GM12878 (cell line): ENCODE measurements at regions not wholly inside any gene's neighbourhood (a gene's known extent, or its start where the extent isn't known, plus 50 kb on each side); places are given as distances from the start of the nearest gene placed in this dataset.

Source experiments
- ATAC-seq: fragments of 200-7000 bp; cut with Tn5 transposase; 3 replicates; pipeline ENCODE4 v1.9.1; 2020; ENCODE audit warnings: mild to moderate bottlenecking, moderate library complexity
- BruUV-seq: library from RNA; stranded (reverse); fragments of 400-500 nt; replicated peaks from 2 replicates; lab custom pipeline; 2021; lab: Mats Ljungman, UMichigan
- CTCF ChIA-PET: fragments of 300-600 bp; sonication (Branson Sonifier 250); formaldehyde crosslinking; extraction: SDS; loops from one replicate; lab custom pipeline; 2021; ENCODE audit warnings: inconsistent platforms; lab: Yijun Ruan, JAX
- POLR2A ChIA-PET: fragments of 350-600 bp; formaldehyde crosslinking; extraction: SDS; loops from one replicate; lab custom pipeline; 2021; ENCODE audit warnings: inconsistent platforms; lab: Charles Lee
- RAD21 ChIA-PET: fragments of 300-600 bp; sonication (Branson Sonifier 250); formaldehyde crosslinking; loops from one replicate; lab custom pipeline; 2023; ENCODE audit warnings: antibody characterized with exemption; ENCODE audit not compliant: unreplicated experiment; lab: Charles Lee
- SMC1A ChIA-PET: fragments of 300-600 bp; sonication (Branson Sonifier 250); formaldehyde crosslinking; loops from one replicate; lab custom pipeline; 2023; ENCODE audit not compliant: unreplicated experiment, uncharacterized antibody; lab: Charles Lee
- DNase-seq: peaks from one replicate; pipeline ENCODE4 v3.0.0-alpha.2; 2011; ENCODE audit warnings: low read depth, low spot score
- FAIRE-seq: peaks from 3 replicates; lab custom pipeline; 2011; peaks lifted over from hg19 to GRCh38; lab: Jason Lieb, UNC
- H2AFZ ChIP-seq: 2 replicates; pipeline ENCODE4 v1.6.0; 2011; ENCODE audit warnings: low read depth, low read length, control low read depth; ENCODE audit not compliant: control insufficient read depth
- H3K27ac ChIP-seq: 2 replicates; pipeline ENCODE4 v1.5.1; 2011; ENCODE audit warnings: control low read depth; ENCODE audit not compliant: control insufficient read depth, insufficient read depth
- H3K27me3 ChIP-seq, 2 experiments: replicated peaks in 1 of 2; 2 replicates each; pipeline versions ENCODE4 v1.6.0 to v1.6.1; 2011; ENCODE audit warnings: low read length in 1 of 2; ENCODE audit not compliant: control insufficient read depth in 2 of 2, insufficient read depth in 2 of 2
- H3K36me3 ChIP-seq, 2 experiments: 2 replicates each; pipeline ENCODE4 v1.5.1; 2011; ENCODE audit warnings: low read length in 1 of 2; ENCODE audit not compliant: control insufficient read depth in 2 of 2, insufficient read depth in 2 of 2
- H3K4me1 ChIP-seq: 2 replicates; pipeline ENCODE4 v1.6.1; 2011; ENCODE audit warnings: mild to moderate bottlenecking, low read length, moderate library complexity, mixed read lengths; ENCODE audit not compliant: control insufficient read depth, insufficient read depth
- H3K4me2 ChIP-seq: 2 replicates; pipeline ENCODE4 v1.6.0; 2011; ENCODE audit warnings: control low read depth; ENCODE audit not compliant: control insufficient read depth, insufficient read depth
- H3K4me3 ChIP-seq: fragments of 200-600 bp; sonication (generic); 2 replicates; pipeline ENCODE4 v1.5.1; 2016
- H3K79me2 ChIP-seq: 2 replicates; pipeline ENCODE4 v1.6.0; 2011; ENCODE audit warnings: low read length; ENCODE audit not compliant: control insufficient read depth, insufficient read depth
- H3K9ac ChIP-seq: 2 replicates; pipeline ENCODE4 v1.8.0; 2011; ENCODE audit warnings: low read length, control low read depth, mixed read lengths; ENCODE audit not compliant: control insufficient read depth, insufficient read depth
- H3K9me3 ChIP-seq: replicated peaks from 3 replicates; pipeline ENCODE4 v1.5.1; 2011; ENCODE audit warnings: mild to moderate bottlenecking, low read length; ENCODE audit not compliant: control insufficient read depth, insufficient read depth
- H4K20me1 ChIP-seq: 2 replicates; pipeline ENCODE4 v1.6.0; 2011; ENCODE audit not compliant: control insufficient read depth, insufficient read depth
- CHD4 ChIP-seq: fragments of 200-600 bp; sonication (generic); IDR thresholded peaks from 2 replicates; pipeline ENCODE4 v1.6.1; 2016; ENCODE audit warnings: mild to moderate bottlenecking
- CREB1 ChIP-seq: IDR thresholded peaks from 2 replicates; pipeline ENCODE4 v1.6.1; 2012; ENCODE audit warnings: low read depth, mild to moderate bottlenecking, inconsistent platforms
- E2F4 ChIP-seq: IDR thresholded peaks from 2 replicates; pipeline ENCODE4 v1.6.1; 2012; ENCODE audit warnings: low read depth, low read length, improper control_type of control experiment
- E4F1 ChIP-seq: fragments of 450-650 bp; IDR thresholded peaks from 2 replicates; pipeline ENCODE4 v1.6.1; 2018; ENCODE audit warnings: borderline replicate concordance, mild to moderate bottlenecking; ENCODE audit not compliant: partially characterized antibody
- JUND ChIP-seq: IDR thresholded peaks from 2 replicates; pipeline ENCODE4 v1.6.1; 2012; ENCODE audit warnings: low read depth, mild to moderate bottlenecking, low read length, improper control_type of control experiment, moderate library complexity
- MAX ChIP-seq: IDR thresholded peaks from 2 replicates; pipeline ENCODE4 v1.6.1; 2012; ENCODE audit warnings: low read depth, low read length, improper control_type of control experiment
- NKRF ChIP-seq: fragments of 450-650 bp; conservative IDR thresholded peaks from 2 replicates; pipeline ENCODE4 v1.6.1; 2017; ENCODE audit warnings: mild to moderate bottlenecking, moderate library complexity
- PBX3 ChIP-seq: IDR thresholded peaks from 2 replicates; pipeline ENCODE4 v1.6.1; 2011; ENCODE audit warnings: mild to moderate bottlenecking, low read depth, low read length, moderate library complexity; ENCODE audit not compliant: insufficient replicate concordance
- RFX5 ChIP-seq: IDR thresholded peaks from 2 replicates; pipeline ENCODE4 v1.6.1; 2011; ENCODE audit warnings: low read depth, low read length, improper control_type of control experiment
- TAF1 ChIP-seq: IDR thresholded peaks from 2 replicates; pipeline ENCODE4 v1.6.1; 2011; ENCODE audit warnings: mild to moderate bottlenecking, low read depth, low read length, borderline replicate concordance
- TCF3 ChIP-seq: IDR thresholded peaks from 2 replicates; pipeline ENCODE4 v1.6.1; 2012; ENCODE audit warnings: low read depth, mild to moderate bottlenecking, low read length, borderline replicate concordance; ENCODE audit not compliant: insufficient read depth
- YBX1 ChIP-seq: fragments of 450-650 bp; IDR thresholded peaks from 2 replicates; pipeline ENCODE4 v1.6.1; 2016; ENCODE audit warnings: antibody characterized with exemption
- ZZZ3 ChIP-seq: IDR thresholded peaks from 2 replicates; pipeline ENCODE4 v1.6.1; 2011; ENCODE audit warnings: low read depth; ENCODE audit not compliant: control insufficient read depth, insufficient read length
- WGBS: methylation state at CpG from one replicate; pipeline ENCODE4 v1.1.6; 2016; ENCODE audit warnings: low lambda C conversion rate; ENCODE audit not compliant: insufficient replicate concordance, insufficient coverage; ENCODE audit errors: missing lambda C conversion rate; 5-methylcytosine and 5-hydroxymethylcytosine counted together
- in situ Hi-C: fragments of 300-500 bp; cut with MboI; formaldehyde crosslinking; loops from 9 replicates; pipeline ENCODE4 v1.14.3; 2018; ENCODE audit warnings: mixed read lengths
- intact Hi-C: fragments of 100-400 bp; cut with micrococcal nuclease; formaldehyde crosslinking; loops from one replicate; pipeline ENCODE4 v1.14.2; 2022; ENCODE audit not compliant: unreplicated experiment

- TF ChIP-seq RFX5 (no peak), E4F1 (no peak), NKRF (no peak), CREB1 (no peak), CHD4 (no peak), PBX3 (no peak), MAX (no peak), JUND (no peak), TCF3 (no peak), TAF1 (no peak), YBX1 (no peak), E2F4 (no peak), ZZZ3 (no peak)
- no peak overlapping the region for H3K4me2 ChIP-seq
- WGBS: 65% methylated on average over 5 of the region's 5 CpGs
- H3K9ac ChIP-seq: no peak overlapping the region
- H3K9me3 ChIP-seq: no peaks in the 10 kb centered on the region
- intact Hi-C loops (loop anchor here (5.0 kb wide), 1 partner anchor 310 kb away; no protein-coding TSS in a partner anchor), in situ Hi-C loops (no loop called here)
- H3K27me3 ChIP-seq: no peaks in the 10 kb centered on the region
- no peak overlapping the region for H2AFZ ChIP-seq
- no peaks in the 10 kb centered on the region for H3K36me3 ChIP-seq
- no peaks in the 10 kb centered on the region for H3K79me2 ChIP-seq
- SMC1A ChIA-PET: no interaction called here
- CTCF ChIA-PET: interaction anchor here (1.1 kb wide), 1 partner anchor 13 kb away, joined by 5 read pairs; no protein-coding TSS in a partner anchor
- BruUV-seq: no TSS peak
- H3K27ac ChIP-seq: no peak overlapping the region
- H3K4me1 ChIP-seq: no peaks in the 10 kb centered on the region
- no peaks in the 10 kb centered on the region for H4K20me1 ChIP-seq
- RAD21 ChIA-PET: interaction anchor here (0.6 kb wide), 2 partner anchors 12 to 518 kb away, joined by 3 read pairs; no protein-coding TSS in a partner anchor
- no peak overlapping the region for H3K4me3 ChIP-seq
- POLR2A ChIA-PET: no interaction called here
- no peak for FAIRE-seq
- no peak for ATAC-seq
- DNase-seq: no peak
These were observed 72.5 kb upstream of the KLHL25 start for GRCh38 chr15:85867250-85867649.
